HG03520 (cell line): ENCODE measurements at regions not wholly inside any gene's neighbourhood (a gene's known extent, or its start where the extent isn't known, plus 50 kb on each side); places are given as distances from the start of the nearest gene placed in this dataset.

ENCODE experiments used
- ATAC-seq: cut with Tn5 transposase; IDR thresholded peaks from one replicate; pipeline ENCODE4 v1.9.1; 2021; ENCODE audit warnings: mild to moderate bottlenecking, moderate library complexity; ENCODE audit not compliant: unreplicated experiment

GRCh38 chr16:86898386-86898785 is 320.0 kb downstream of the FOXL1 start:
- no peak for ATAC-seq

GRCh38 chr16:86899151-86899550 is 320.8 kb downstream of the FOXL1 start:
- no peak for ATAC-seq

- ATAC-seq, result no peak
These were observed 321.4 kb downstream of the FOXL1 start for GRCh38 chr16:86899757-86900156.

- no peak for ATAC-seq
These were observed 323.1 kb downstream of the FOXL1 start for GRCh38 chr16:86901483-86901882.

GRCh38 chr16:86902656-86903001 is 324.3 kb downstream of the FOXL1 start:
- ATAC-seq, result no peak

GRCh38 chr16:86903068-86903467 is 324.7 kb downstream of the FOXL1 start:
- ATAC-seq, result no peak

- ATAC-seq, result no peak
These were observed 327.0 kb downstream of the FOXL1 start for GRCh38 chr16:86905302-86905701.

- ATAC-seq, result no peak
These were observed 328.3 kb downstream of the FOXL1 start for GRCh38 chr16:86906623-86907022.

GRCh38 chr16:86909359-86910160 is 331.2 kb downstream of the FOXL1 start:
- ATAC-seq, result no peak

- ATAC-seq, result no peak
These were observed 331.9 kb downstream of the FOXL1 start for GRCh38 chr16:86910161-86910769.

- no peak for ATAC-seq
These were observed 333.1 kb downstream of the FOXL1 start for GRCh38 chr16:86911437-86911958.

GRCh38 chr16:86913886-86914285 is 335.5 kb downstream of the FOXL1 start:
- ATAC-seq, result no peak

- ATAC-seq, result no peak
These were observed 336.7 kb downstream of the FOXL1 start for GRCh38 chr16:86914876-86915717.

- no peak for ATAC-seq
These were observed 339.4 kb downstream of the FOXL1 start for GRCh38 chr16:86917471-86918365.

- ATAC-seq, result no peak
These were observed 340.3 kb downstream of the FOXL1 start for GRCh38 chr16:86918637-86919036.

GRCh38 chr16:86919078-86919477 is 340.7 kb downstream of the FOXL1 start:
- no peak for ATAC-seq

- no peak for ATAC-seq
These were observed 341.4 kb downstream of the FOXL1 start for GRCh38 chr16:86919578-86920305.

GRCh38 chr16:86921289-86921688 is 342.9 kb downstream of the FOXL1 start:
- ATAC-seq, result no peak

- no peak for ATAC-seq
These were observed 344.0 kb downstream of the FOXL1 start for GRCh38 chr16:86922311-86922710.

- ATAC-seq, result no peak
These were observed 345.3 kb downstream of the FOXL1 start for GRCh38 chr16:86923656-86924055.
